Naive B cell (primary cell): ENCODE measurements at regions not wholly inside any gene's neighbourhood (a gene's known extent, or its start where the extent isn't known, plus 50 kb on each side); places are given as distances from the start of the nearest gene placed in this dataset.
"Not testable (repeated sequence)": the region's sequence is repeated elsewhere in the genome, so short reads cannot be mapped to it uniquely, and the experiment has no call there.

ENCODE experiments used
- ATAC-seq, 2 donors: fragments of 150-1000 bp; cut with Tn5 transposase; 2 replicates each; pipeline ENCODE4 v1.10.0; 2021; ENCODE audit warnings: low read depth in 2 of 2, mild to moderate bottlenecking in 2 of 2, moderate library complexity in 2 of 2
- DNase-seq: peaks from one replicate; pipeline ENCODE4 v3.0.0; 2022
- H3K27ac Mint-ChIP-seq, 6 donors: one replicate each; pipeline ENCODE4 v1.8.0; 2020 to 2022; ENCODE audit warnings: mild to moderate bottlenecking in 6 of 6, mixed read lengths in 6 of 6, moderate library complexity in 5 of 6, inconsistent platforms in 2 of 6
- H3K27me3 Mint-ChIP-seq, 3 donors: one replicate each; pipeline ENCODE4 v1.8.0; 2021 to 2022; ENCODE audit warnings: mixed read lengths in 3 of 3, mild to moderate bottlenecking in 1 of 3
- H3K36me3 Mint-ChIP-seq, 2 donors: one replicate each; pipeline ENCODE4 v1.8.0; 2020 to 2022; ENCODE audit warnings: mixed read lengths in 2 of 2, inconsistent platforms in 1 of 2, mild to moderate bottlenecking in 1 of 2
- H3K4me1 Mint-ChIP-seq, 3 donors: one replicate each; pipeline ENCODE4 v1.8.0; 2020 to 2022; ENCODE audit warnings: mixed read lengths in 3 of 3, inconsistent platforms in 1 of 3, mild to moderate bottlenecking in 1 of 3, moderate library complexity in 1 of 3
- H3K4me3 Mint-ChIP-seq, 8 donors: one replicate each; pipeline ENCODE4 v1.8.0; 2020 to 2022; ENCODE audit warnings: mild to moderate bottlenecking in 8 of 8, mixed read lengths in 8 of 8, moderate library complexity in 8 of 8, inconsistent platforms in 2 of 8
- H3K9me3 Mint-ChIP-seq, 7 donors: one replicate each; pipeline ENCODE4 v1.8.0; 2020 to 2022; ENCODE audit warnings: mixed read lengths in 7 of 7, mild to moderate bottlenecking in 5 of 7, inconsistent platforms in 2 of 7, moderate library complexity in 1 of 7

- not testable (repeated sequence) for ATAC-seq, H3K4me3 Mint-ChIP-seq, H3K9me3 Mint-ChIP-seq, H3K36me3 Mint-ChIP-seq, H3K27me3 Mint-ChIP-seq, DNase-seq, H3K27ac Mint-ChIP-seq, H3K4me1 Mint-ChIP-seq
Measured at GRCh38 chr2:111609146-111609844, 274.7 kb downstream of the ANAPC1 start.

DNA sequence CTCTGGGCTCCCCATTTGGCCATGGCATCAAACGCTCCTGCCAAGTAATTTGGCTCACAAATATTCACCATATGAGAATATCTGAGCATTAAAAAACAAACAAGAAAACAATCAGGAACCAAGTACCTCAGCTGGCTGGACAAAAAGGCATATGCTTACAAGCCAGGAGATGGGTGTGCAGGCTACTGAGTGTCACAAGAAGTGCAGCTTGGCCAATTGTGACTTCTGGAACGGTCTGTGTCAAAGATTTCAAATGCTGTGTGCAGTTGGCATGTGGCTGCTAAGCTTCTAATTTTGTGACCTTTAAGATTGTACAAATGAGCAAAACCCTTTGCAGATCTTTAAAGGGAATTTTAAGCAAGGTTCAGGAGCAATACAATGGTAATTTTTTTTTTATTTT lies 274.0 kb downstream of the ANAPC1 start:
- H3K4me1 Mint-ChIP-seq, DNase-seq, H3K27ac Mint-ChIP-seq, H3K27me3 Mint-ChIP-seq, ATAC-seq, H3K4me3 Mint-ChIP-seq, H3K9me3 Mint-ChIP-seq, H3K36me3 Mint-ChIP-seq: not testable (repeated sequence)

- H3K4me3 Mint-ChIP-seq = no peak overlapping the region
- H3K9me3 Mint-ChIP-seq = peaks cover 0 to 2% (median 0%) of the 10 kb centered on the region in 7 donors
- no peaks in the 10 kb centered on the region for H3K4me1 Mint-ChIP-seq
- no peak for ATAC-seq
- DNase-seq = no peak
- H3K27ac Mint-ChIP-seq = no peak overlapping the region
- peaks cover 0 to 4% (median 0%) of the 10 kb centered on the region in 3 donors for H3K27me3 Mint-ChIP-seq
- H3K36me3 Mint-ChIP-seq = no peaks in the 10 kb centered on the region
Measured at GRCh38 chr2:111616651-111617218, 267.3 kb downstream of the ANAPC1 start.

DNA sequence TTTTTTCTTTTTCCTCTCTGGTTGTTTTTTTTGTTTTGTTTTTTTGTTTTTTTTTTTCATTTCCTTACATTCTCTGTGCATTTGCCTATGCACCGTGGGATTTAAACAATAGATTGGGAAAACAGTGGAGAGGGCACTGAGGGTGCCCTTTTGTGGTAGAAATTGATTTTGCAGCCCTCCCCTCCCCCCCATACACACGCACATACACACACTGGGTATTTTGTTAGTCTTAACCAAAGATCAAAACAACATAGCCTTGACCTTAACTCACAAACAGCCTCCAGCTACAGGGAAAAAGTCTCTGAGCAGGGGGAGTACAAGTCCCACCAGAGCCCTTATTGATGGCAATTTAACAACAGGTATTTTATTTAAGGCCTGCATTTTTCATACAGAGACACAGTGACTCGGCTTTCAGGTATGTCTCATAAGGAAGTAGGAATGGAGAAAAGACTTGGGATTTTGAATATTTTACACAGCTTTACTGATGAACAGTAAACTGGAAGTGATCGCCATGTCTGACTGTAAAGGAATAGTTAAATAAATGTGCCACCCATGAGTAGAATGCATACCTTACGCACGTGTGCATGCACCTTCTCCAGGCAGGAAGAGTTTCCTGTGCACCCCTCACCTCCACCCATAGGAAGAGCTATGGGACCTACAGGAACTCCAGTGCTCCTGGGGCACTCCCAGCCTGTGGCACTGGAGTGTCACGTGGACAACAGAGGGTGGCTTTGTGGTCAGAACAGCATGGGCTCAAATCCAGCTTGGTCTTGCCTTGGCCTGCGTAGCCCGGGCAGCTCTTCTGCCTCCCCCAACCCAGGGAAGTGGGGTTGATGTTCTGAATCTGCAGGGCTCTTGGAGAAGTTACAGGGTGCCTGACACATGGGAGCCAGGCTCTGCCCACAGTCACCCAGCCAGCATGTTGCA lies 266.4 kb downstream of the ANAPC1 start:
- ATAC-seq = no peak
- no peak overlapping the region for H3K27ac Mint-ChIP-seq

GRCh38 chr2:111618226-111618977 lies 265.6 kb downstream of the ANAPC1 start:
- no peaks in the 10 kb centered on the region for H3K36me3 Mint-ChIP-seq
- peaks cover 0 to 2% (median 0%) of the 10 kb centered on the region in 7 donors for H3K9me3 Mint-ChIP-seq
- no peak for ATAC-seq
- no peak overlapping the region for H3K4me3 Mint-ChIP-seq
- H3K27ac Mint-ChIP-seq = no peak overlapping the region
- H3K27me3 Mint-ChIP-seq = peaks cover 0 to 4% (median 0%) of the 10 kb centered on the region in 3 donors
- DNase-seq = no peak
- H3K4me1 Mint-ChIP-seq = no peaks in the 10 kb centered on the region

More for the DNA sequence above, 266.4 kb downstream of the ANAPC1 start:
- Mint-ChIP-seq H3K4me1 (no peaks in the 10 kb centered on the region), H3K27me3 (peaks cover 0 to 4% (median 0%) of the 10 kb centered on the region in 3 donors), H3K9me3 (peaks cover 0 to 2% (median 0%) of the 10 kb centered on the region in 7 donors), H3K4me3 (no peak overlapping the region), H3K36me3 (no peaks in the 10 kb centered on the region)
- no peak for DNase-seq

DNA sequence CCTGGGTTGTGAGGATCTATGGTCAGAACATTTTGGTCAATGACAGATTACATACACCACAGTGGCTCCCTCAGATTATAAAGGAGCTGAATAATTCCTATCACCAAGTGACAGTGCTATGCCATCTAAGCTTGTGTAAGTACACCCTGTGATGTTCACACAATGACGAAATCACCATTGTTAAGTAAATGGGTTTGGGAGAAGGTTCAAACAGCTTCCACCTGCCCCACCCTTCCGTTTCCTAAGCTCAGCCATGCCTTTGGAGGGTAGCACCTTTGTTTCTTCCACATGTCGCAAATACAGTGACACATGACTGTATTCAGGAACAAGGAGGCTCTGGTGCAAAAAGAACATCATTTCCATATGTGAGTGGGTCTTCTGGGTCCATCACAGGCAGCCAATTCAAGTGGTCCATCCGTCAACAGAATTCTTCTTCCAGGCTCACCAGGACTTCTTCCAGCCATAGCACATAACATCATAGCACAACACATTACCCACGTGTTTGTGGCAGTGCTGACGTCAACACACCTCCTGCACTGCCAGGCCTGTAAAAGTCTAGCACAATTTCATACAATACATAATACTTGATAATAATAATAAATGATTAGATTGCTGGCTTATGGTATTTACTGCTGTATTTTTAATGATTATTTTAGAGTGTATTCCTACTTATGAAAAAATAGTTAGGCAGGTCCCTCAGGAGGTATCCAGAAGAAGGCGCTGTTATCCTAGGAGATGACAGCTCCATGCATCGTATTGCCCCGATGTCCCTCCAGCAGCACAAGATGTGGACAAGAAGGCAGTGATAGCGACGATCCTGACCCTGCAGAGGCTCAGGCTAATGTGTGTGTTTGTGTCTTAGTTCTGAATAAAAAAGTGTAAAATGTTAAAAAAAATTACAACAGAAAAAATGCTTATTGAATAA lies 264.8 kb downstream of the ANAPC1 start:
- ATAC-seq = no peak
- H3K27me3 Mint-ChIP-seq = peaks cover 0 to 4% (median 0%) of the 10 kb centered on the region in 3 donors
- peaks cover 0 to 2% (median 0%) of the 10 kb centered on the region in 7 donors for H3K9me3 Mint-ChIP-seq
- H3K4me3 Mint-ChIP-seq = no peak overlapping the region
- no peak for DNase-seq
- H3K27ac Mint-ChIP-seq = no peak overlapping the region
- H3K4me1 Mint-ChIP-seq = peaks cover 0 to 3% (median 0%) of the 10 kb centered on the region in 3 donors
- no peaks in the 10 kb centered on the region for H3K36me3 Mint-ChIP-seq

GRCh38 chr2:111620281-111620680 lies 263.7 kb downstream of the ANAPC1 start:
- DNase-seq (no peak), ATAC-seq (no peak)
- Mint-ChIP-seq H3K27me3 (peaks cover 0 to 4% (median 0%) of the 10 kb centered on the region in 3 donors), H3K4me3 (no peak overlapping the region), H3K27ac (no peak overlapping the region), H3K9me3 (peaks cover 0 to 2% (median 0%) of the 10 kb centered on the region in 7 donors), H3K4me1 (peaks cover 0 to 3% (median 0%) of the 10 kb centered on the region in 3 donors), H3K36me3 (no peaks in the 10 kb centered on the region)

- ATAC-seq = no peak
- Mint-ChIP-seq H3K9me3 (peaks cover 5 to 16% (median 12%) of the 10 kb centered on the region in 7 donors), H3K4me1 (peaks cover 0 to 3% (median 0%) of the 10 kb centered on the region in 3 donors), H3K36me3 (peaks cover 0 to 11% of the 10 kb centered on the region in 2 donors), H3K27ac (no peak overlapping the region), H3K27me3 (peaks cover 0 to 4% (median 0%) of the 10 kb centered on the region in 3 donors), H3K4me3 (no peak overlapping the region)
- no peak for DNase-seq
Measured at GRCh38 chr2:111622859-111623258, 261.1 kb downstream of the ANAPC1 start.

- DNase-seq = no peak
- Mint-ChIP-seq H3K4me1 (peaks cover 0 to 3% (median 0%) of the 10 kb centered on the region in 3 donors), H3K27ac (no peak overlapping the region)
Measured at GRCh38 chr2:111623380-111623779, 260.6 kb downstream of the ANAPC1 start.

DNA sequence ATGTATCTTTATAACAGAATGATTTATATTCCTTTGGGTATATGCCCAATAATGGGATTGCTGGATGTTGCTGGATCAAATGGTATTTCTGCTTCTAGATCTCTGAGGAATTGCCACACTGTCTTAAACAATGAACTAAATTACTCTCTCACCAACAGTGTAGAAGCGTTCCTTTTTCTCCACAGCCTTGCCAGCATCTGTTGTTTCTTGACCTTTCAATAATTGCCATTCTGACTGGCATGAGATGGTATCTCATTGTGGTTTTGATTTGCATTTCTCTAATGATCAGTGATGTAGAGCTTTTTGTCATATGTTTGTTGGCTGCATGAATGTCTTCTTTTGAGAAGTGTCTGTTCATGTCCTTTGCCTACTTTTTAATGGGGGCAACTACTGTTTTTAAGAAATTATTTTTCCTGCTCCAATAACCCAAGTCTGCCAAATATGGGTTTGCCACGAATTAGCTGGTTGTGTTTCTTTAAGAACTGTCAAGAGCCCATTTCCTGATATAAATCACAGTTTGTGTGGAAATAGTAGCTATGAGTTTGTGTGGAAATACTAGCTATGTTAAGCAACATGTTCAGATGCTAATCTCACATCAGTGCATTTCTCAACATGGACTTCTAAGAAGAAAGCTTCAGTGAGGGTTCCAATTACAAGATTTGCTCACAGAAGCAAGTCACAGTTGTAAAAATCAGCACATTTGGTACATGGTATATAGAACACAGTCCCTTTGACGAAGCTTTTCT lies 259.4 kb downstream of the ANAPC1 start:
- peaks cover 0 to 23% of the 10 kb centered on the region in 2 donors for H3K36me3 Mint-ChIP-seq
- no peaks in the 10 kb centered on the region for H3K27me3 Mint-ChIP-seq
- ATAC-seq = no peak
- H3K27ac Mint-ChIP-seq = no peak overlapping the region
- peaks cover 0 to 3% (median 0%) of the 10 kb centered on the region in 3 donors for H3K4me1 Mint-ChIP-seq
- H3K4me3 Mint-ChIP-seq = no peak overlapping the region
- H3K9me3 Mint-ChIP-seq = peaks cover 13 to 33% (median 25%) of the 10 kb centered on the region in 7 donors
- no peak for DNase-seq

More at GRCh38 chr2:111623380-111623779, 260.6 kb downstream of the ANAPC1 start:
- peaks cover 10 to 21% (median 15%) of the 10 kb centered on the region in 7 donors for H3K9me3 Mint-ChIP-seq
- no peak overlapping the region for H3K4me3 Mint-ChIP-seq
- peaks cover 0 to 16% of the 10 kb centered on the region in 2 donors for H3K36me3 Mint-ChIP-seq
- peaks cover 0 to 4% (median 0%) of the 10 kb centered on the region in 3 donors for H3K27me3 Mint-ChIP-seq
- no peak for ATAC-seq

- DNase-seq, H3K27ac Mint-ChIP-seq, H3K4me3 Mint-ChIP-seq, ATAC-seq, H3K4me1 Mint-ChIP-seq, H3K27me3 Mint-ChIP-seq: not testable (repeated sequence)
- Mint-ChIP-seq H3K9me3 (peaks cover 13 to 38% (median 31%) of the 10 kb centered on the region in 7 donors), H3K36me3 (peaks cover 0 to 23% of the 10 kb centered on the region in 2 donors)
Measured at GRCh38 chr2:111625157-111625537, 258.8 kb downstream of the ANAPC1 start.
